HG02840 (cell line): ENCODE measurements at regions not wholly inside any gene's neighbourhood (a gene's known extent, or its start where the extent isn't known, plus 50 kb on each side); places are given as distances from the start of the nearest gene placed in this dataset.
"Not testable (repeated sequence)": the region's sequence is repeated elsewhere in the genome, so short reads cannot be mapped to it uniquely, and the experiment has no call there.

ENCODE experiments used
- ATAC-seq: cut with Tn5 transposase; IDR thresholded peaks from one replicate; pipeline ENCODE4 v1.9.1; 2021; ENCODE audit warnings: mild to moderate bottlenecking, moderate library complexity, moderate number of reproducible peaks; ENCODE audit not compliant: unreplicated experiment, low FRiP score

DNA sequence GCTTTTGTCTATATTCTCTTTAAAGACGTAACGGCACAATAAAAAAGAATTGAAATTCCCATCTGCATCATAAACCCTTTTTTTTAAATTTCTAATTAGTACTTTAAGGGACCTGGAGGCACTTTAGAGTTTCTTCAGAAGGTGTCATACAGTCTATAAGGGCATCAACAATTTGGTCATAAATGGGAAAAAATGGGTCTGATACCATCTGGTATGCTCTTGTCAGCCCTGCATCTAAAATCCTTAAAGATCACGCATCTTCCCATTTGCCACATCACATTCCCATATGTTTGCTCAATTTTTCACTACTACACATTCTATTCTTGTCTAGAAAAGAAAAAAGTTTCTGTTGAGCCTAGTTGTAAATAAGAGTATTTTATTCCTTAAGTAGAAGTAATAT, 53.8 kb downstream of the COX7C start:
- no peak for ATAC-seq

DNA sequence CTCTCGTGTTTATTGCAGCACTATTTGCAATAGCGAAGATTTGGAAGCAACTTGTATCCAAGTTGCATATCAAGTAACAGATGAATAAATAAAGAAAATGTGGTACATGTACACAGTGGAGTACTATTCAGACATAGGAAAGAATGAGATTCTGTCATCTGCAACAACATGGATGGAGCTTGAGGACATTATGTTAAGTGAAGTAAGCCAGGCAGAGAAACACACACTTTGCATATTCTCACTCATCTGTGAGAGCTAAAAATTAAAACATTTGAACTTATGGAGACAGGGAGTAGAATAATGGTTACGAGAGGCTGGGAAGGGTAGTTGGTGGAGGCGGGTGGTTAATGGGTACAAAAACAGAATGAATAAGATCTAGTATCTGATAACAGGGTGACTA, 56.3 kb downstream of the COX7C start:
- ATAC-seq = no peak

DNA sequence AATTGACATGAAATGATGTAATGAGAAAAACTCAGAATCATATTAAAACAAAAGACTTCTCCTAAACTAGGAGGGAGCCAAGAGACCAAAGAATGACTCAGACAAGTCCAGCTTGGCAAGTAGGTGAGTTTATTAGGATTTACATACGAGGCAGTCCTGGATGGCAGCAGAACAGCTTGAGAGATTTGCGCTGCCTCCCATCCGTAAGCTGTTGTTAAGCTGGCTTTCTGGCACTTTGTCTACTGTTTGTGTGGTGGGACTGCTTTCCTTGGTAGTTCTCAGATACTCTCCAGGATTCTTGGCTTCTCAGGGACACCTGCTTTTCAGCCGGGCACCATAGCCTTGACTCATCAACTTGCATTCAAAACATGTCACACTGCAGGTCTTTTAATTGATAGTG, 57.6 kb downstream of the COX7C start:
- ATAC-seq = no peak

DNA sequence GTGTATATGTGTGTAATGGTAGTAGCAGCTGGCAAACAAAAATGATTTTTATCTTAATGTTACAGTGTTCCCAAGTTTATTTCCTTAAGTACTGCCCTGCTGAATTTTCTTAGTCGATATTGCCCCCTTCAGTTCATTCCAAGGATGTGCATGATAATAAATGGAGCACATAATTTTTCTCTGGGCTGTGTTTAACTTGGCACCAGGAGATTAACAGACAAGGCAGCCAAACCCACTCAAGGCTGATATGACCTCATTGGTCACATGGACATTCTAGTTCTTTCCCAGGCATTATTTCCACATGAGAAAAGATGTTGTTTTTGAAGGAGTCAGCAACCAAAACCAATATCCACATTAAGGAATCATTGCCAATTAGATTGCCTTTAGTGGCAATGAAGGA, 61.8 kb downstream of the COX7C start:
- no peak for ATAC-seq

DNA sequence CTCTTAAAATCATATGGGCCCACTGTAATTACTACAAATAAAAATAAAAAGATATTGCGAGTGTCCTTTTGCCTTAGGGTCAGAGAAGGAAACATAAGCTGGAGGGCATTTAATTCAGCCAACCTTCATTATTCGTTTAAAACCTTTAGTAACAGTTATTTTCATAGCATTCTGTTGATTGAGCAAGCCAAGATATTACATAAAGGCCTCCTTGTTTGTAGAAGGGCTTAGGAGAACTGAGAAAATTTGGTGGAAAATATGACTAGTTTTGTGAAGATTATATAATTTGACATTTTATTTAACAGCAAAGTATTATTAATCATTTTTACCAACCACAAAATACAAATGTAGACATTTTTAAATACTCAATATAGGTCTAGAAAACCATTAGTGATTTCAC, 62.2 kb downstream of the COX7C start:
- no peak for ATAC-seq

DNA sequence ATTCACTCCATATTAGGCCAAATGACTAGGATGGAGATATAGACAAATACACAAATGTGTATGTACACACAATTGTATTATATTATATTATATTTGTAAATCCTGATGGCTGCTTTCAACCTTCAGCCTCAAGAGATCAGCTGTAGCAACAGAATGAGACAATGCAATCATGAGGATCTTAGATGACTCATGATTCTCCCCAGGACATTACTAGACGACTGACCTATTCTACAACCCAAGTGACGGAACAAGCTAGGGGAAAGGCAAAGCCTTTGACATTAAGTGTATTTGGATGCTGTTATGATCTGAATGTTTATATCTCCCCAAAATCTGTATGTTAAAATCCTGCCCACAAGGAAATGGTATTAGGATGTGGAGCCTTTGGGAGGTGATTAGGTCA, 66.5 kb downstream of the COX7C start:
- no peak for ATAC-seq

DNA sequence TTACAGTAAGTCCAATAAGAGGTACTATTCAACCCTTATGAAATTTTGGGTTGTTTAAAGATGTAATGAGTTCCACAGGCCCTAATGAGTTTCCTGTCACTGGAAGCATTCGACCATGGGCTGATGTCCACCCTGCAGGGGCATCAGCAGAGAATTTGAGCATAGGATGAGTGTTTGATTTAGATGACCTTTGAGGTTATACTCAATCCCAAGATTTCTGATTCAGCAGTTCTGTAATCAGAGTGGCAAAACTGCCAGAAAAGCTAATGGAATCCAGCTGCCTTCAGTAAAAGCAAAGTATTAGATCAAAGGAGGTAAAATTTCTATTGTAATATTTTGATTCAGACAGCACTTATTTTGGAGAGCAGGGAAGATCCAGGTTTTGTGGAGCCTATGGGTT, 68.3 kb downstream of the COX7C start:
- no peak for ATAC-seq

DNA sequence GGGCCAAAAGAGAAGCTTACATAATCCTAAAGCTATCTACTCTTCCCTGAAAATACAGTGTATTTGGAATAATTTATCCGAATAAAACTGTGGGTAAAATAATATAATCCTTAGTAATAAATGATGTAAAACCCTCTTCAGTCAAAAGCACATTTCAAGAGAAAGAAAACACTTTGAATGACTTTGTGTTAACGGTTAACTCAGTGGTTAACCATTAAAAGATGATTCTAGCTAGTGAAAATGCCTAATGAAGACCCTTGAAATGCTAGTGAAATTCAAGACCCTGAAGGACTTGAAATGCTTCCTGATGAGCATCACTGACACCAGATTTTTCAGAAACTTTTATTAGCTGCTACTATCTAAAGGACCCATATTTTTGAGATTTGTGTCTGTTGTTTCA, 70.7 kb downstream of the COX7C start:
- no peak for ATAC-seq

DNA sequence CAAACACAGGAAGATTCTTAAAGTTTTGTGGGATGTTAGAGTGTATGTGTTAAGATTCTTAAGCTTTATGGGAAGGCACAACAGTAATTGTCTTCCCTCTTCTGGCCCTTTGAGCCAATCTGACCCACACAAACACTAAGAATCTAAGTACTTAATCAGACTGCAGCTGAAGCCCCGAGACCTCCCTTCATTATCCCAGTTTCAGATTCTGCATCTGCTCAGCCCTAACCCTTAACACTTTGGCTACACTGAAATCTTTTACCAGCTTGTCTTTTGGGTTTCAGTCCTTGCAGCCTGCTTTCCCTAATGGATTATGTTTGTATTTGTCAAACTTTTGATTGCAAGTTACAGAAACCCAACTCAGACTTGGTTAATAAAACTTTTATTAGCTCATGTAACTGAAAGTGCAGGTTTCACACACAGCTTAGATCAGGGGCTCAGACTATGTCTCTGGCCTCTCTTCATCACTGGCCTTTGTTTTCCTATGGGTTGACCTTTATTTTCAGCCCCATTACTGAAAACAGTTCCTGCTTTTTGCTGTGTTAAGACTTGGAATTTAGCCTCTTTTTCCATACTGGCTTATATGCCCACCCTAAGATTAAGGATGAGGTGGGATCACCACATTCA, 71.5 kb downstream of the COX7C start:
- no peak for ATAC-seq

DNA sequence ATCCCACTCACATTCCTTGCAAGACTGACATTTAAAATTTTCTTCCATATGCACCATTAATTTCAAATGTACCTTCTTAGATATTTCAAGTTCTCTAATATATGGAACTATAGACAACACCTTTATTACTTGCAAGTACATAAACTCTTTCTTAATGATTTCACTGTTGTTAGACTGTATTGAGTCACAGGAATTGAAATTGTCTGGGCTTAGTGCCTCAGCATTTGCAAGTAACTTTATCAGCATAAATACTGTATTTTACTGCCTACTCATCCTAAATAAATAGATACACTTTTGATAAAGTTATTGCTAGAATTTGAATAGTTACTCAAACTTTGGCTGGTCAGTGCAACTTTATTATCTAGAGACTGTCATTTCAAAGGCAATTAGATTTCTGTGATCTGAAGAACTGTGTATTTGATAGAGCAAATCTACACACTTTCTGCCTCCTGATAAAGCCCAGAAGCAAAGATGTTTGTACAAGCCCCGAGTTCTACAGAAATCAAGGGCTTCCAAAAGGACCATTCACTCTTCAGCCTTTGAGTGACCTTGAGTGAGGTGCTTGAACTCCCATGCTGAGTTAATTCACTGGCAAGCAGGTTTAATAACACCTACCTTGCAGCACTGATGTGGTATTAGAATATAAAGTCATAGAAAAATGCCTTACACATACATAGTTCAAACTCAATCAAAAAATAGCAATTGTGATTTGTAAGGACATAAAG, 91.6 kb downstream of the COX7C start:
- ATAC-seq = no peak

DNA sequence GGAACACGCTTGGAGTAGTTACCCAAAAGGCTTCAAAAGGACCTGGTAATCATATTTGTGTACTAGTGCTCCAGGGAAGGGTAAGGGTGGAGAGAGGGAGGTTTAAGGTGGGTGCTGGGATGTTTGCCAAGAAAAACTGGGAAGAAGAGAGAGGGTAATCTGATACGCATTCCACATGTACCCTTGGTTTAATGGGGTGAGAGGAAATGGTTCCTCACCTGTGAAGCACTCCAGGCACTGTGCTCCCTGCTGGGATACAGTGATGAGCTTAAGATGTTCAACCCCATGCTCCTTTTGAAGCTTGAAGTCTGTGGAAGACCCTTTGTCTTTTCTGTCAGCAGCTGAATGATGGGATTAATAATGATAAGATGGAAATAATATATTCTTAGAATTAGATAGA, 98.4 kb downstream of the COX7C start:
- ATAC-seq = no peak

DNA sequence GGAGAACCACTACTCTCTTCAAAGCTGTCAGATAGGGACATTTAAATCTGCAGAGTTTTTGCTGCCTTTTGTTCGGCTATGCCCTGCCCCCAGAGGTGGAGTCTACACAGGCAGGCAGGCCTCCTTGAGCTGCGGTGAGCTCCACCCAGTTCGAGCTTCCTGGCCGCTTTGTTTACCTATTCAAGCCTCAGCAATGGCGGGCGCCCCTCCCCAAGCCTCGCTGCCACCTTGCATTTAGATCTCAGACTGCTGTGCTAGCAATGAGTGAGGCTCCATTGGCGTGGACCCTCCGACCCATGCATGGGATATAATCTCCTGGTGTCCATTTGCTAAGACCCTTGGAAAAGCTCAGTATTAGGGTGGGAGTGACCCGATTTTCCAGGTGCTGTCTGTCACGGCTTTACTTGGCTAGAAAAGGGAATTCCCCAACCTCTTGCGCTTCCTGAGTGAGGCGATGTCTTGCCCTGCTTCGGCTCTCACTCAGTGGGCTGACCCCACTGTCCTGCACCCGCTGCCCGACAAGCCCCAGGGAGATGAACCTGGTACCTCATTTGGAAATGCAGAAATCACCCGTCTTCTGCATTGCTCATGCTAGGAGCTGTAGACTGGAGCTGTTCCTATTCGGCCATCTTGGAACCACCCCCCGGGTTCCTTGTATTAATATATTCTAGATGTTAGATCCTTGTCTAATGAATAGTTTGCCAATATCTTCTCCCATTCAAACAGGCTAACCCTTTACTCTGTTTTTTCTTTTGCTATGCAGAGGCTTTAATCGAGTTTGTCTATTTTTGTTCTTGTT, 113.8 kb downstream of the COX7C start:
- ATAC-seq = not testable (repeated sequence)

DNA sequence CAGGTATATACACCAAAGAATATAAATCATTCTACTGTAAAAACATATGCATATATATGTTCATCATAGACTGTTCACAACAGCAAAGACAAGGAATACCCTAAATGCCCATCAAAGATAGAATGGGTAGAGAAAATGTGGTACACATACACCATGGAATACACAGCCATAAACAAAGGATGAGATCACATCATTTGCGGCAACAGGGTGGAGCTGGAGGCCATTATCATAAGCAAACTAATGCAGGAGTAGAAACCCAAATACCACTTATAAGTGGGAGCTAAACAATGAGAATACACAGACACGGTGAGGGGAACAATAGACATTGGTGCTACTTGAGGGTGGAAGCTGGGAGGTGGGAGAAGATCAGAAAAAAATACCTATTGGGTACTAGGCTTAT, 117.6 kb downstream of the COX7C start:
- no peak for ATAC-seq

DNA sequence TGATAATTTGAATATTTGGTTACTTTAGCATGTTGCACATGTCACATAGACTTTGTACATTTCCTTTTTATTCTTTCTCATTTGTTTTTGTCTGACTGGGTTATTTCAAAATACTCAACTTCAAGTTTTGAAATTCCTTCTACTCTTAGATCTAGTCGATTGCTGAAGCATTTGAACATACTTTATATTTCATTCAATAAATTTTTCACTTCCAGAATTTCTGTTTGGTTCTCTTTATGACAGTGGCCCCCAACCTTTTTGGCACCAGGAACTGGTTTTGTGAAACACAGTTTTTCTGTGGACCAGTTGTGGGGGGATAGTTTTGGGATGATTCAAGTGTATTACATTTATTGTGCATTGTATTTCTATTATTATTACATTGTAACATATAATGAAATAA, 119.8 kb downstream of the COX7C start:
- ATAC-seq = no peak

DNA sequence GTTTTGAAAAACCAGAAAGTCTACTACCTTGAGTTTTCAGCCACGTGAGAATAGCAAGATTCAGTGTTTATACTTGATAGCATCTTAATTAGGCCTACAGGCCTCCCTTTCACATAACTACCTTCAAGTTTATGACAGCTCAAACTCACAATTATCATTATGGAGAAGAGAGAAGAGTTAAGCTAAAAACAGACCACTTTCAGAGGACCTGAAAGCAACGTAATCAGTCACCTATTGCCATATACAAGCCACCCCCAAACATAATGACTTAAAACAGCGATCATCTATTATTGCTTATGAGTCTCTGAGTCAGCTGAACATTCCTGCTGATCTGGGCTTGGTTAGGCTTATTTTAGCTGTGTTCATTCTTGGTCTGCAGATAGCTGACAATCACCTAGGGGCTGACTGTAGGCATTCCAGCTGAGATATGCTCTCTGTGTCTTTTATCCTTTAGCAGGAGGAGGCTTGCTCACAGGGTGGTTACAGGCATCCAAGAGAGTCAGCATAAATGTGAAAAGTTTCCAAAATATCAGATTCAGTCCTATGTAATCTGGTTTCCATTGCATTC, 130.9 kb downstream of the COX7C start:
- no peak for ATAC-seq

DNA sequence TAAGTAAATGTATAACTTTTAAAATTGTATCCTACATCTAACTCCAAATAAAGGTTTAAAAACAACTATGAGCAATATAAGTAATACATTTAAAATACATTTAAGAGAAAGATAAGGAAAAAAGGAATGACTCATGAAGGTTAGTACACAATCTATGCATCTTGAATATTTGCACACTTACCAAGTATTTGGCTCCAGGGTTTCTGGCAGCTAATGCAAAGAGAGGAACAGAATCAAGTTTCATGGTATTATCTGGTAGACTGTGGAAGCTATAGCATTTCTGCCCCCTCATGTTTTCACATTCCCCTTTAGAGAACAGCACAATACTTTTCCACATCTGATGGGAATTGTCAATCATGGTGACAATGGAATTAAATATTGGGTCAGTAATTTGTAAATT, 132.1 kb downstream of the COX7C start:
- no peak for ATAC-seq

DNA sequence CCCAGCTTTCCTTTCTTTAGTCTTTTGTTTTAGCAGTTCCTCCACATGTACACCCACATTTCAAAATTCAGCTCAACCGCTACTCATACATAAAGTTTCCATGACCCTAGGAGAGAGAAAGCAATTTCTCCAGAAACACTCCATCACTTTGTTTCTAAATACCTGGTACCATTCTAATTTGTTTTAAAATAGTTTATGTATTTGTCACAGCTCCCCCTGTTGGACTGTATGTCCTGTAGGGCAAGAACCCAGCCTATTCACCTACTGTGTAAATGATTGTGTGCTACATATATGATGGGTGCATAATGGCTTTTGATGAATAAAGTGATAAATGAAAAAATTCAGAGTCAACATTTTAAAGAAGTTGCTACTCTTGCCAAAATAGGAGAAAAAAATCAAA, 139.1 kb downstream of the COX7C start:
- ATAC-seq = no peak

DNA sequence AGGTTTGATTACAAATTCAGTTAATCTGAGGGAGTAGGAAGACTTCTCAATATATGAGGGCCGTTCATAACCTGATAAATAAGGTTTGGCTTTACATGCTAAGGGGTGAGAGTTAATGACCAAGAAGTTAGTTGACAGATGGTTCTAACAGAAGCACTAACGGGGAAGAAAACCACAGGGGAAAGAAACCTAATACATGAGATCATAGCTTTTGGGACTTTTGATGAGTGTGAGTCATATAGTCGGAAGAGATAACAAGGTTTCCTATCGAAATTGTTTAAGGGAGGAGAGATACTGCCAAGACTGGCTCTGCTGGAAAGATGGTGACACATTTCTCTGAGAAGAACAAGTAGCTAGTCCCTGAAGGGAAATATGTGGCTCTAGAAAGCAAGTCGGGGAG, 140.1 kb downstream of the COX7C start:
- ATAC-seq = no peak

DNA sequence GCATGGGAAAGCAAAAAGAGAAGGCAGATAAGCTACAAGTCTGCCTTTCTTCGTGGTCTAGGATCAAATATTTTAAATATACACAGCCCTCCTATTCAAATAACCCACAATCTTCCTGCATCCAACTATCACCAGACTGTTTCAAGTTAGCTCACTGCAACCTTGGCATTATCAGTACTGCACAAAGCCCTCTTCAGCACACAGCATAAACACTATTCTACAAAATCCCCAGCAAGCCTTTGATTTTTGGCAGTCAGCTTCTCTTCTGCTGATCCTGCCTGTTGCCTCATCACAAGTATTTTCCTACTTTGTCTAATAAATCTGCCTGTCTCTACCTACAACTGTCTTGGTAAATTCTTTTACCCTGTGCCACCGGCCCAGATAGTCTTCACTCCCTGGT, 142.9 kb downstream of the COX7C start:
- ATAC-seq = no peak

DNA sequence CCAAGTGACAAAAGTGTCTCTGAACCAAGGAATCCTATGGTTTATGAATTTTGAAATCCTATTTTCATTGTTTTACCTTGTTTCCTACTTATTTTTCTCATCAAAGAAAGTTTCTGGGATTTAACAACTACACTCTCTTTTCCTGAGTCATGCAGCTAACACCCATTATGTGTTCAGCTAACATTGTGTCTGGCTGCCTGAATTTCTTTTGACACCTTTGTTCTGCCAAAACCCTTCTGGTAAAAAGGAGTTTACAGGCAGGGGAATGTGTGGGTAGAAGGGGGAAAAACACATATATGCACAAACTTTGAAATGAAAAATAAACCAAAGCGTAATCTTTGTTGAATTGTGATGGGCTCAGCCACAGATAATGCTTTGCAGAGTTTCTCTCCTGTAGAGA, 146.2 kb downstream of the COX7C start:
- ATAC-seq = no peak

DNA sequence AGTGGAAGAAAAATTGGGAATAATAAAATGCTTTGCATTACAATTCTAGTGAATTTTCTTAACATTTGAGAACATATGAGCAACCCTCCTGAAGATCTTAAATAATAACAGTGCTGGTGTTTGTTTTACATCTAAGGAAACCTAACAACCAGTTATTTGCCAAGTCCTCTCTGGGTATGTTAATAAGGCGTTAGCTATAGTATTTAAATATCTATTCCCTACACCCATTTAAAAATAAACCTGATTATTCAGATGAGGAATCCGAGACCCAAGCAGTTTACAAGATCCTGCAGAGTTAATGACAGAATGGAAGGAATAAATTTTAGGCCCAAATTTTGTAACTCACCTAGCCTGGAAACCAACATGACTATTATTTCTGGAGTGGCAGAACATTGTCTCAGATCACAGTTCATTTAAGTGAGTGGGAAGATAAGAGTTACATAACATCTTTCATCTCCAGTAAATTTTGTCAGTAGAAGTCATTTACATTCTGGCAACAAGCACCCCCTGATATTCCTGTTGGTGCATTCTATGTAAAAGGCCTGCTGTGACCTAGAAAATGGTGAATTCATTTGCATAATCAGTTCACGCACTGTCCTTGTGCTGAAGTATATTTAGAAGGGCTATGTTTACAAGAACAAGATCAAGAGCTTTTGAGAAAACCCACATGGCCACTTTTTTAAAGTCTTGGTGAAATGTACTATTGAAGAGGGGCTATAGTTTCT, 148.2 kb downstream of the COX7C start:
- no peak for ATAC-seq
